GM12874 (cell line): ENCODE measurements at regions not wholly inside any gene's neighbourhood (a gene's known extent, or its start where the extent isn't known, plus 50 kb on each side); places are given as distances from the start of the nearest gene placed in this dataset.

Source experiments
- TF ChIP-seq, protein P1 (sequence below): IDR thresholded peaks from 2 replicates; pipeline ENCODE4 v1.5.1; 2011; ENCODE audit warnings: low read depth, mild to moderate bottlenecking, control low read depth, low read length, moderate library complexity; ENCODE audit not compliant: insufficient read depth

- TF ChIP-seq, protein P1, sequence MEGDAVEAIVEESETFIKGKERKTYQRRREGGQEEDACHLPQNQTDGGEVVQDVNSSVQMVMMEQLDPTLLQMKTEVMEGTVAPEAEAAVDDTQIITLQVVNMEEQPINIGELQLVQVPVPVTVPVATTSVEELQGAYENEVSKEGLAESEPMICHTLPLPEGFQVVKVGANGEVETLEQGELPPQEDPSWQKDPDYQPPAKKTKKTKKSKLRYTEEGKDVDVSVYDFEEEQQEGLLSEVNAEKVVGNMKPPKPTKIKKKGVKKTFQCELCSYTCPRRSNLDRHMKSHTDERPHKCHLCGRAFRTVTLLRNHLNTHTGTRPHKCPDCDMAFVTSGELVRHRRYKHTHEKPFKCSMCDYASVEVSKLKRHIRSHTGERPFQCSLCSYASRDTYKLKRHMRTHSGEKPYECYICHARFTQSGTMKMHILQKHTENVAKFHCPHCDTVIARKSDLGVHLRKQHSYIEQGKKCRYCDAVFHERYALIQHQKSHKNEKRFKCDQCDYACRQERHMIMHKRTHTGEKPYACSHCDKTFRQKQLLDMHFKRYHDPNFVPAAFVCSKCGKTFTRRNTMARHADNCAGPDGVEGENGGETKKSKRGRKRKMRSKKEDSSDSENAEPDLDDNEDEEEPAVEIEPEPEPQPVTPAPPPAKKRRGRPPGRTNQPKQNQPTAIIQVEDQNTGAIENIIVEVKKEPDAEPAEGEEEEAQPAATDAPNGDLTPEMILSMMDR, result no peak
These were observed 537.3 kb downstream of the MFSD1 start for GRCh38 chr3:159339131-159339530.

- TF ChIP-seq, protein P1, result no peak
These were observed 539.1 kb downstream of the MFSD1 start for GRCh38 chr3:159340877-159341500.

DNA sequence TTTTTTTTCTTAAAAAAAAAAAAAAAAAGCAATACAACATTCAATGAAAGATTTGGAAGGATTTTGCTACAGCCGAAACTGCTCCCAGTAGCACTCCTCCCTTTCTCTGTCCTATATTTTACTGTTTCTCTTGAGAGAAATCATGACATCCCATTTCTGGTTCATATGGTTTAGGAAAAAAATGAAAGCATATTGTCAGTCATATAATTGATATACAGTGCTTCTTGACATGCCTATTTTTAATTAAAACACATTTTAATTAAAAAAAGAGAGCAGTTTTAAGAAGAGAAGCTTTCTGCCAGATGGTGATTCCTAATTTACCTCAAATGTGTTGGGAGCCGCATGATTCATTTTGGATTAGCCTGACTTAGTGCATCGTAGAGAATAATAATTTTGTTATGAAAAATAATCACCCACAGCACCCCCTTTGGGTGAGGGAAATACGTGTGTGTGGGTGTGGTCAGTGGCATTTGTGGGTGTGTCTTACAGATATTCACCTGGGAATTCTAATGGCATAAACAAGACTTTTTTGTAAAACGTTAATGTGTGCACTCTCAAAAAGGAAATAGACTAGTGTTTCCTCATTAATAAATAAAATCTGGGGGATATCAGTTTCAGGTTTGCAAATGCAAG lies 544.5 kb downstream of the MFSD1 start:
- TF ChIP-seq, protein P1, result no peak

DNA sequence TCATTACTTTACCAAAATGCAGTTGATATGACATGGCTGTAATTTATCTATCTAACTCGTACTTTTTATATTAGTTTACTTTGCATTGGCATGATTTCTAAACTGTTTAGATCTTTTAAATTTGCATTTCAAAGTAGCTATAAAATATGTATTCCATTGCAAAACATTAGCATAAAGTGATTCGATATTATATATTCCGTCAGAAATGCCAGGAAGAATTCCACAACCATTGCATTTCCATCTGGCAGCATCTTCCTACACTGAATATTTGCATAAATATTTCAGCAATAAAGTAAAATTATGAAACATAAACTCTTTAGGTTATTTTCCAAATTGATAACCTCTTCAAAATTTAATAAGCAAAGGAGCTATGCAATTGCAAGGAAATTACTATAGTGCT lies 546.6 kb downstream of the MFSD1 start:
- TF ChIP-seq, protein P1, result no peak

- TF ChIP-seq, protein P1, result no peak
These were observed 554.8 kb downstream of the MFSD1 start for GRCh38 chr3:159356606-159357005.

- TF ChIP-seq, protein P1, result no peak
These were observed 562.7 kb downstream of the MFSD1 start for GRCh38 chr3:159364511-159364910.

DNA sequence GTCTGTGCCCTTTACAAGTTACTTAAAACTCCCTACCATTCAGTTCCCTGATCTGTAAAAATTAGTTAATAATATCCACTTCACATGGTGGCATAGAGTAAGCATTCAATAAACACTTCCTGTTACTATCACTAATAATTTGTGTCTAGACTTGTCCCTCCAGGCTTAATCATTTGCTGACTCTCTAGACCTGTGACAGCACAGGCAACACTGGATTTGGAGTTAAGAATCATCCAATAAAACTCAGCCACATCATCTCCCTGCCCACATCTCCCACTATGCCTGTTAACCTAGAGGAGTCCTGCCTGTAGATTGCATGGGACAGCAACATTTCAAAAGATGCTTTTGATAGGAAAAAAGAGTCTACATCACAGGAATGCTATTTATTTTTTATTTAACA lies 564.6 kb downstream of the MFSD1 start:
- TF ChIP-seq, protein P1, result no peak
